Mesodermal cell (in vitro differentiated cells): ENCODE measurements at regions not wholly inside any gene's neighbourhood (a gene's known extent, or its start where the extent isn't known, plus 50 kb on each side); places are given as distances from the start of the nearest gene placed in this dataset.
"Not testable (repeated sequence)": the region's sequence is repeated elsewhere in the genome, so short reads cannot be mapped to it uniquely, and the experiment has no call there.

Experiments
- H3K27ac ChIP-seq: 2 replicates; pipeline ENCODE4 v1.7.0; 2013; ENCODE audit warnings: mild to moderate bottlenecking, low read depth, low read length, moderate library complexity; ENCODE audit not compliant: severe bottlenecking
- H3K36me3 ChIP-seq: 2 replicates; pipeline ENCODE4 v1.7.1; 2013; ENCODE audit warnings: mild to moderate bottlenecking, low read length, moderate library complexity; ENCODE audit not compliant: control insufficient read depth, insufficient read depth
- H3K4me1 ChIP-seq: one replicate; pipeline ENCODE4 v1.7.1; 2013; ENCODE audit warnings: mild to moderate bottlenecking, low read length; ENCODE audit not compliant: insufficient read depth, control insufficient read depth, poor library complexity, severe bottlenecking
- H3K4me3 ChIP-seq: 2 replicates; pipeline ENCODE4 v1.7.0; 2013; ENCODE audit warnings: low read length, control low read depth, mild to moderate bottlenecking; ENCODE audit not compliant: insufficient read depth, poor library complexity, severe bottlenecking; ENCODE audit errors: extremely low read depth
- H3K9me3 ChIP-seq: 2 replicates; pipeline ENCODE4 v1.7.1; 2013; ENCODE audit warnings: mild to moderate bottlenecking, low read length, moderate library complexity; ENCODE audit not compliant: control insufficient read depth
- WGBS, 2 experiments: methylation state at CpG; one replicate each; pipeline ENCODE4 v1.1.5; 2013; ENCODE audit warnings: missing lambda C conversion rate in 2 of 2; ENCODE audit not compliant: insufficient coverage in 2 of 2; 5-methylcytosine and 5-hydroxymethylcytosine counted together

GRCh38 chr17:45554479-45554878 is 64.0 kb upstream of the PLEKHM1 start:
- not testable (repeated sequence) for H3K9me3 ChIP-seq, H3K4me1 ChIP-seq, H3K27ac ChIP-seq, H3K4me3 ChIP-seq, H3K36me3 ChIP-seq
- no CpG with 5 or more reads among the region's 1 CpG for WGBS, 2 experiments

GRCh38 chr17:45558821-45559220 is 68.3 kb upstream of the PLEKHM1 start:
- not testable (repeated sequence) for H3K36me3 ChIP-seq, H3K4me3 ChIP-seq, H3K4me1 ChIP-seq, H3K27ac ChIP-seq, H3K9me3 ChIP-seq
- no CpG with 5 or more reads among the region's 1 CpG for WGBS, 2 experiments

- H3K27ac ChIP-seq, H3K9me3 ChIP-seq: not testable (repeated sequence)
- WGBS, 2 experiments, result no CpG with 5 or more reads among the region's 4 CpGs
Measured at GRCh38 chr17:45562868-45563267, 72.3 kb upstream of the PLEKHM1 start.

GRCh38 chr17:45563283-45563682 is 72.8 kb upstream of the PLEKHM1 start:
- H3K4me1 ChIP-seq, H3K4me3 ChIP-seq: not testable (repeated sequence)
- 100% methylated on average over 1 of the region's 3 CpGs; no CpG with 5 or more reads in 1 of the 2 experiments for WGBS, 2 experiments

More at GRCh38 chr17:45562868-45563267, 72.3 kb upstream of the PLEKHM1 start:
- not testable (repeated sequence) for H3K4me3 ChIP-seq, H3K4me1 ChIP-seq, H3K36me3 ChIP-seq

GRCh38 chr17:45568275-45568674 is 77.8 kb upstream of the PLEKHM1 start:
- not testable (repeated sequence) for H3K4me1 ChIP-seq, H3K9me3 ChIP-seq, H3K4me3 ChIP-seq, H3K27ac ChIP-seq, H3K36me3 ChIP-seq
- WGBS, 2 experiments, result no CpG with 5 or more reads among the region's 1 CpG

More at GRCh38 chr17:45563283-45563682, 72.8 kb upstream of the PLEKHM1 start:
- not testable (repeated sequence) for H3K9me3 ChIP-seq, H3K27ac ChIP-seq, H3K36me3 ChIP-seq

- not testable (repeated sequence) for H3K4me3 ChIP-seq, H3K4me1 ChIP-seq, H3K27ac ChIP-seq, H3K36me3 ChIP-seq, H3K9me3 ChIP-seq
- WGBS, 2 experiments, result no CpG with 5 or more reads among the region's 2 CpGs
Measured at GRCh38 chr17:45573326-45573725, 82.8 kb upstream of the PLEKHM1 start.

- H3K27ac ChIP-seq, result no peak overlapping the region
- no peaks in the 10 kb centered on the region for H3K4me1 ChIP-seq
- H3K9me3 ChIP-seq, result no peaks in the 10 kb centered on the region
- WGBS, 2 experiments, result 75 to 78% methylated on average over 4 of the region's 5 CpGs
- H3K36me3 ChIP-seq, result peaks cover 4% of the 10 kb centered on the region
- H3K4me3 ChIP-seq, result no peak overlapping the region
Measured at GRCh38 chr17:45573924-45574770, 83.6 kb upstream of the PLEKHM1 start.

- 40 to 95% methylated on average over 1 of the region's 1 CpG for WGBS, 2 experiments
- no peaks in the 10 kb centered on the region for H3K4me1 ChIP-seq
- no peak overlapping the region for H3K27ac ChIP-seq
- no peak overlapping the region for H3K4me3 ChIP-seq
- H3K9me3 ChIP-seq, result no peaks in the 10 kb centered on the region
- peaks cover 4% of the 10 kb centered on the region for H3K36me3 ChIP-seq
Measured at GRCh38 chr17:45575126-45575885, 84.8 kb upstream of the PLEKHM1 start.

- 88 to 89% methylated on average over 10 of the region's 10 CpGs for WGBS, 2 experiments
- H3K4me3 ChIP-seq, H3K27ac ChIP-seq, H3K4me1 ChIP-seq, H3K36me3 ChIP-seq, H3K9me3 ChIP-seq: not testable (repeated sequence)
Measured at GRCh38 chr17:45576527-45577307, 86.2 kb upstream of the PLEKHM1 start.

GRCh38 chr17:45577571-45578279 is 87.2 kb upstream of the PLEKHM1 start:
- H3K9me3 ChIP-seq, result no peaks in the 10 kb centered on the region
- H3K27ac ChIP-seq, result no peak overlapping the region
- no peak overlapping the region for H3K4me3 ChIP-seq
- 97 to 98% methylated on average over 5 of the region's 6 CpGs for WGBS, 2 experiments
- H3K4me1 ChIP-seq, result no peaks in the 10 kb centered on the region
- H3K36me3 ChIP-seq, result peaks cover 9% of the 10 kb centered on the region
